ENCODE measurements at regions not wholly inside any gene's neighbourhood (a gene's known extent, or its start where the extent isn't known, plus 50 kb on each side); places are given as distances from the start of the nearest gene placed in this dataset.
"Not testable (repeated sequence)": the region's sequence is repeated elsewhere in the genome, so short reads cannot be mapped to it uniquely, and the experiment has no call there.

DNA sequence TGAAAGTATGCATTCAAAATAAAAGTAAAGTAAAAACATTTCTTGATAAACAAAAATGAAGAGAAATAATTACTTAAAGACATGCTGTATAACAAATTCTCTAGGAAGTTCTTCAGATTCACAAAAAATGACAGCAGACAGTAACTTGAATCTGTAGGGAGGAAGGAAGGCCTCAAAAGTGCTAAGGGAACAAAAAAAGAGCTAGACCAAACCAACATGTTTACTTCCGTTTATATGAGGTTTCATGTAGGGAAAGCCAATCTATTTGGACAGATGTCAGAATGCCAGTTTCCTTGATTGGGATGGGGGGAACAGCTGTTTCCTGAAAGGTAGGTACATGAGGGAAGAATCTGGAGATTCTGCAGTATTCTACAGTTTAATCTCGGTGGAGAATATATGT, 1244.5 kb downstream of the RPIA start:
- H3K27me3 ChIP-seq (ENCODE audit: control insufficient read depth, extremely low read depth, insufficient read depth, low read length); H3K27ac ChIP-seq (ENCODE audit: control insufficient read depth, insufficient read depth, low read length); H4K20me1 ChIP-seq (ENCODE audit: control insufficient read depth, extremely low read depth, insufficient read depth, low read length); dilution Hi-C loops (cut with MboI; ENCODE audit: extremely low pct_ligation_motif_present, low sequenced_read_pairs); FAIRE-seq; H3K4me1 ChIP-seq (ENCODE audit: control insufficient read depth, extremely low read depth, insufficient read depth, low read length); H3K36me3 ChIP-seq (ENCODE audit: control insufficient read depth in 2 of 2, extremely low read depth in 1 of 2, insufficient read depth in 2 of 2, low read length in 2 of 2); H3K9ac ChIP-seq (ENCODE audit: control insufficient read depth, extremely low read depth, insufficient read depth, low read length); H3K9me3 ChIP-seq (ENCODE audit: control insufficient read depth, low read depth, low read length); H3K79me2 ChIP-seq (ENCODE audit: control insufficient read depth, insufficient read depth, low read length); H3K9me1 ChIP-seq (ENCODE audit: control insufficient read depth, extremely low read depth, insufficient read depth, low read length); DNase-seq (ENCODE audit: low read depth, low spot score); H3K4me2 ChIP-seq (ENCODE audit: control insufficient read depth, extremely low read depth, insufficient read depth, low read depth, low read length); H2AFZ ChIP-seq (ENCODE audit: control insufficient read depth, low read length); H3K4me3 ChIP-seq (ENCODE audit: control insufficient read depth in 2 of 3, extremely low read depth in 1 of 3, insufficient read depth in 2 of 3, low read depth in 1 of 3, low read length in 3 of 3): not testable (repeated sequence)

DNA sequence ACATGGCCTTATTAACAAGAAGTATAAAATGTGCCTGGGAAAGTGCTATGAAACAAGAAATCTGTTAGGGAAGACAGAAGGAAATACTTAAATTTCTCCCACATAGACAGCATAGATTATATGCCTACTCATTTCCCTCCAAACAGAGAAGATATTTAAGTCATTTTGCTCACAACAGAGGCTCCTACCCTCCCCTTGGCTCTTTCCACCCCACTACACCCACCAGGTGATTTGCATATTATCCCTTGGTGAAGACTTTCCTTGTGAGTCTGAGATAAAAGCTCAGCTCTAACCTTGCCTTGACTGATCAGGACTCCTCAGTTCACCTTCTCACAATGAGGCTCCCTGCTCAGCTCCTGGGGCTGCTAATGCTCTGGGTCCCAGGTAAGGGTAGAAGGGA, 1245.1 kb downstream of the RPIA start:
- H3K79me2 ChIP-seq (ENCODE audit: control insufficient read depth, insufficient read depth, low read length); DNase-seq (ENCODE audit: low read depth, low spot score); H3K9ac ChIP-seq (ENCODE audit: control insufficient read depth, extremely low read depth, insufficient read depth, low read length); H3K4me3 ChIP-seq (ENCODE audit: control insufficient read depth in 2 of 3, extremely low read depth in 1 of 3, insufficient read depth in 2 of 3, low read depth in 1 of 3, low read length in 3 of 3); H3K9me3 ChIP-seq (ENCODE audit: control insufficient read depth, low read depth, low read length); H3K4me2 ChIP-seq (ENCODE audit: control insufficient read depth, extremely low read depth, insufficient read depth, low read depth, low read length); H3K27me3 ChIP-seq (ENCODE audit: control insufficient read depth, extremely low read depth, insufficient read depth, low read length); H2AFZ ChIP-seq (ENCODE audit: control insufficient read depth, low read length); H3K27ac ChIP-seq (ENCODE audit: control insufficient read depth, insufficient read depth, low read length); FAIRE-seq; H3K4me1 ChIP-seq (ENCODE audit: control insufficient read depth, extremely low read depth, insufficient read depth, low read length); dilution Hi-C loops (cut with MboI; ENCODE audit: extremely low pct_ligation_motif_present, low sequenced_read_pairs); H3K9me1 ChIP-seq (ENCODE audit: control insufficient read depth, extremely low read depth, insufficient read depth, low read length); H4K20me1 ChIP-seq (ENCODE audit: control insufficient read depth, extremely low read depth, insufficient read depth, low read length); H3K36me3 ChIP-seq (ENCODE audit: control insufficient read depth in 2 of 2, extremely low read depth in 1 of 2, insufficient read depth in 2 of 2, low read length in 2 of 2): not testable (repeated sequence)

DNA sequence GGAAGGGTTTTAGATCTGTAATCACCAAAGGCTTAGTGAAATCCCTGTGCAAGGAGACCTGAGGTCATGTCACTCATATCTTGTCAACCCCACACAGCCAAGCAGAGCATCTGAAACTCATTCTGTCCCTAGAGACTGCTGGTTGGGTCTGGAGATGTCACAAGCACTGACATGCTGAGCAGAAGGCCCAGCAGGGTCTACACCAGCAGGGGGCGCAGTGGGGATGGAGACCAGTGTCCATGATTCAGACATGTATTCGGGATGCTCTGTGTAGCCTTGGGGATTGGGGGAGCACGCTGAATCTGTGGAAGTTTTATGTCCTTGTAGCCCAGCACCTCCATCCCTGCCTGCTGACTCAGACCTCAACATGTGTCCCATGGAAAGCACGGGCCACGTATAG, 1247.3 kb downstream of the RPIA start:
- DNase-seq (ENCODE audit: low read depth, low spot score); H3K9ac ChIP-seq (ENCODE audit: control insufficient read depth, extremely low read depth, insufficient read depth, low read length); H2AFZ ChIP-seq (ENCODE audit: control insufficient read depth, low read length); H3K4me2 ChIP-seq (ENCODE audit: control insufficient read depth, extremely low read depth, insufficient read depth, low read depth, low read length); H3K36me3 ChIP-seq (ENCODE audit: control insufficient read depth in 2 of 2, extremely low read depth in 1 of 2, insufficient read depth in 2 of 2, low read length in 2 of 2); dilution Hi-C loops (cut with MboI; ENCODE audit: extremely low pct_ligation_motif_present, low sequenced_read_pairs); H3K27ac ChIP-seq (ENCODE audit: control insufficient read depth, insufficient read depth, low read length); H3K4me1 ChIP-seq (ENCODE audit: control insufficient read depth, extremely low read depth, insufficient read depth, low read length); H4K20me1 ChIP-seq (ENCODE audit: control insufficient read depth, extremely low read depth, insufficient read depth, low read length); H3K9me3 ChIP-seq (ENCODE audit: control insufficient read depth, low read depth, low read length); H3K27me3 ChIP-seq (ENCODE audit: control insufficient read depth, extremely low read depth, insufficient read depth, low read length); FAIRE-seq; H3K9me1 ChIP-seq (ENCODE audit: control insufficient read depth, extremely low read depth, insufficient read depth, low read length); H3K79me2 ChIP-seq (ENCODE audit: control insufficient read depth, insufficient read depth, low read length); H3K4me3 ChIP-seq (ENCODE audit: control insufficient read depth in 2 of 3, extremely low read depth in 1 of 3, insufficient read depth in 2 of 3, low read depth in 1 of 3, low read length in 3 of 3): not testable (repeated sequence)

GRCh38 chr2:89944267-89944666, 1252.8 kb downstream of the RPIA start:
- H3K79me2 ChIP-seq (ENCODE audit: control insufficient read depth, insufficient read depth, low read length); dilution Hi-C loops (cut with MboI; ENCODE audit: extremely low pct_ligation_motif_present, low sequenced_read_pairs); FAIRE-seq: not testable (repeated sequence)

GRCh38 chr2:89945004-89945616, 1253.6 kb downstream of the RPIA start:
- DNase-seq (ENCODE audit: low read depth, low spot score); H3K27ac ChIP-seq (ENCODE audit: control insufficient read depth, insufficient read depth, low read length); H3K4me1 ChIP-seq (ENCODE audit: control insufficient read depth, extremely low read depth, insufficient read depth, low read length); H3K9ac ChIP-seq (ENCODE audit: control insufficient read depth, extremely low read depth, insufficient read depth, low read length); H3K4me2 ChIP-seq (ENCODE audit: control insufficient read depth, extremely low read depth, insufficient read depth, low read depth, low read length); H4K20me1 ChIP-seq (ENCODE audit: control insufficient read depth, extremely low read depth, insufficient read depth, low read length); H3K27me3 ChIP-seq (ENCODE audit: control insufficient read depth, extremely low read depth, insufficient read depth, low read length); H3K9me3 ChIP-seq (ENCODE audit: control insufficient read depth, low read depth, low read length); H3K4me3 ChIP-seq (ENCODE audit: control insufficient read depth in 2 of 3, extremely low read depth in 1 of 3, insufficient read depth in 2 of 3, low read depth in 1 of 3, low read length in 3 of 3); H3K9me1 ChIP-seq (ENCODE audit: control insufficient read depth, extremely low read depth, insufficient read depth, low read length); H2AFZ ChIP-seq (ENCODE audit: control insufficient read depth, low read length); FAIRE-seq; H3K79me2 ChIP-seq (ENCODE audit: control insufficient read depth, insufficient read depth, low read length); H3K36me3 ChIP-seq (ENCODE audit: control insufficient read depth in 2 of 2, extremely low read depth in 1 of 2, insufficient read depth in 2 of 2, low read length in 2 of 2); dilution Hi-C loops (cut with MboI; ENCODE audit: extremely low pct_ligation_motif_present, low sequenced_read_pairs): not testable (repeated sequence)

More at GRCh38 chr2:89944267-89944666, 1252.8 kb downstream of the RPIA start:
- H3K9me1 ChIP-seq (ENCODE audit: control insufficient read depth, extremely low read depth, insufficient read depth, low read length); H3K27me3 ChIP-seq (ENCODE audit: control insufficient read depth, extremely low read depth, insufficient read depth, low read length); H4K20me1 ChIP-seq (ENCODE audit: control insufficient read depth, extremely low read depth, insufficient read depth, low read length); H3K36me3 ChIP-seq (ENCODE audit: control insufficient read depth in 2 of 2, extremely low read depth in 1 of 2, insufficient read depth in 2 of 2, low read length in 2 of 2); H2AFZ ChIP-seq (ENCODE audit: control insufficient read depth, low read length); H3K4me1 ChIP-seq (ENCODE audit: control insufficient read depth, extremely low read depth, insufficient read depth, low read length); H3K9me3 ChIP-seq (ENCODE audit: control insufficient read depth, low read depth, low read length); H3K27ac ChIP-seq (ENCODE audit: control insufficient read depth, insufficient read depth, low read length); H3K9ac ChIP-seq (ENCODE audit: control insufficient read depth, extremely low read depth, insufficient read depth, low read length); H3K4me3 ChIP-seq (ENCODE audit: control insufficient read depth in 2 of 3, extremely low read depth in 1 of 3, insufficient read depth in 2 of 3, low read depth in 1 of 3, low read length in 3 of 3); DNase-seq (ENCODE audit: low read depth, low spot score); H3K4me2 ChIP-seq (ENCODE audit: control insufficient read depth, extremely low read depth, insufficient read depth, low read depth, low read length): not testable (repeated sequence)

Data from keratinocyte (primary cell).